GM12891 (cell line): ENCODE measurements at regions not wholly inside any gene's neighbourhood (a gene's known extent, or its start where the extent isn't known, plus 50 kb on each side); places are given as distances from the start of the nearest gene placed in this dataset.

Experiments used
- PAX5 ChIP-seq: IDR thresholded peaks from 2 replicates; pipeline ENCODE4 v1.6.1; 2011; ENCODE audit warnings: low read length, moderate library complexity, mild to moderate bottlenecking; ENCODE audit not compliant: insufficient read depth, severe bottlenecking
- POLR2A ChIP-seq: IDR thresholded peaks from 2 replicates; pipeline ENCODE4 v1.6.1; 2011; ENCODE audit warnings: low read depth, low read length, control low read depth
- POLR2AphosphoS5 ChIP-seq: IDR thresholded peaks from 2 replicates; pipeline ENCODE4 v1.6.1; 2011; ENCODE audit warnings: low read depth, low read length, control low read depth
- POU2F2 ChIP-seq: IDR thresholded peaks from 2 replicates; pipeline ENCODE4 v1.6.1; 2011; ENCODE audit warnings: low read depth, mild to moderate bottlenecking, control low read depth, low read length, moderate library complexity
- SPI1 ChIP-seq: IDR thresholded peaks from 2 replicates; pipeline ENCODE4 v1.6.1; 2011; ENCODE audit warnings: low read depth, low read length, control low read depth
- TAF1 ChIP-seq: IDR thresholded peaks from 2 replicates; pipeline ENCODE4 v1.6.1; 2011; ENCODE audit warnings: low read depth, low read length, control low read depth

DNA sequence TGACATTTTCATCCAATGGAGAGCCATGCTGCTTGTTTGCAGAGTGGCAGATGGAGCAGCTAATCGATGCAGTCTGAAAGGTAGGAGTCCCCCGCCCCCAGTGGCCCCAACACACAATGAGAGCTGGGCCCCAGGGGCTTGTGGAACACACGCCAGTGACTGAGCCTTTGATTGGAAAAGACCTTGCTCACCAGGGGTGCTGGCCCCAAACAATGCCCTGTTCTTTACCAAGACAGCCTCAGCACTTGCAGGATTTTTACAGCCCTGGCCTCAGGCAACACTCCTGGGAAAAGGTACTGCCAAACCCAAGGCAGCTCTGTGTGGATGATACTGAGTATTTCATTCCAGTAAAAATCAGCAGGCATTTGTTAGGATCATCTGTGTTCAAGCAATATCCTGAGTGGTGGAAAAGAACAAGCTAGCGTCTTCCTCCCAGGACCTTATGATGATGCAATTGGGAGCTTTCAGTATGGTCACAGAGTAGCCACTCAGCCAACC is 276.8 kb upstream of the CLINT1 start:
- TF ChIP-seq POLR2AphosphoS5 (no peak), PAX5 (no peak), POLR2A (no peak), TAF1 (no peak), POU2F2 (no peak), SPI1 (no peak)
